OCI-LY1 (cell line): ENCODE measurements at regions not wholly inside any gene's neighbourhood (a gene's known extent, or its start where the extent isn't known, plus 50 kb on each side); places are given as distances from the start of the nearest gene placed in this dataset.

ENCODE experiments used
- EZH2 ChIP-seq: fragments of 200-600 bp; sonication (generic), shearing (Covaris generic); IDR thresholded peaks from 2 replicates; pipeline ENCODE4 v1.8.0; 2017; ENCODE audit warnings: borderline replicate concordance, mixed run types, mild to moderate bottlenecking, antibody characterized with exemption, low read length, moderate library complexity, mixed read lengths
- TF ChIP-seq, protein P1 (sequence below): fragments of 200-600 bp; sonication (generic), shearing (Covaris generic); IDR thresholded peaks from 2 replicates; pipeline ENCODE4 v1.5.1; 2017; ENCODE audit warnings: mild to moderate bottlenecking, antibody characterized with exemption, low read length, moderate library complexity, mixed read lengths

DNA sequence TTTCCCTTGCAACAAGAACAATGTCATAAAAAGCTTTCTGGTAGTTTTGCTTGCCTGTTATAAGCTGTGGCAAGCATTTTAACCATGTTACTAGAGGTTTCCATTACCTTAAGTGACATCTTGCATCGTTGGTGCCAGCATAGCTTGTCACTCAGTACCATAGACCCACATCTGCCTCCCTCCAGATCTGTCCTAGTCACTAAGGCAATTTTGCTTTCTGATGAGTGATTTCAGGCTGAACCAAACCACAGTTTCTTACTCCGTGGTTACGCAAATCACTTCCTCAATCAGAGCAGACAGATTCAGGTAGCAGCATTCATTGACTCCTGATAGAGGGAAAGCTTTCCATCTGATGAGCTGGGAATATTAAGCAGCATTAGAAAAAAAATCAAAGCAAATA lies 1057.5 kb upstream of the FAM98A start:
- TF ChIP-seq, protein P1, sequence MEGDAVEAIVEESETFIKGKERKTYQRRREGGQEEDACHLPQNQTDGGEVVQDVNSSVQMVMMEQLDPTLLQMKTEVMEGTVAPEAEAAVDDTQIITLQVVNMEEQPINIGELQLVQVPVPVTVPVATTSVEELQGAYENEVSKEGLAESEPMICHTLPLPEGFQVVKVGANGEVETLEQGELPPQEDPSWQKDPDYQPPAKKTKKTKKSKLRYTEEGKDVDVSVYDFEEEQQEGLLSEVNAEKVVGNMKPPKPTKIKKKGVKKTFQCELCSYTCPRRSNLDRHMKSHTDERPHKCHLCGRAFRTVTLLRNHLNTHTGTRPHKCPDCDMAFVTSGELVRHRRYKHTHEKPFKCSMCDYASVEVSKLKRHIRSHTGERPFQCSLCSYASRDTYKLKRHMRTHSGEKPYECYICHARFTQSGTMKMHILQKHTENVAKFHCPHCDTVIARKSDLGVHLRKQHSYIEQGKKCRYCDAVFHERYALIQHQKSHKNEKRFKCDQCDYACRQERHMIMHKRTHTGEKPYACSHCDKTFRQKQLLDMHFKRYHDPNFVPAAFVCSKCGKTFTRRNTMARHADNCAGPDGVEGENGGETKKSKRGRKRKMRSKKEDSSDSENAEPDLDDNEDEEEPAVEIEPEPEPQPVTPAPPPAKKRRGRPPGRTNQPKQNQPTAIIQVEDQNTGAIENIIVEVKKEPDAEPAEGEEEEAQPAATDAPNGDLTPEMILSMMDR = no peak
- TF ChIP-seq EZH2 = no peak
